DND-41 (cell line): ENCODE measurements at regions not wholly inside any gene's neighbourhood (a gene's known extent, or its start where the extent isn't known, plus 50 kb on each side); places are given as distances from the start of the nearest gene placed in this dataset.

ENCODE experiments used
- CTCF ChIP-seq: IDR thresholded peaks from 2 replicates; pipeline ENCODE4 v1.5.1; 2012; ENCODE audit warnings: borderline replicate concordance, low read length, moderate library complexity, mild to moderate bottlenecking; ENCODE audit not compliant: poor library complexity, severe bottlenecking; ENCODE audit errors: extremely low read depth
- EZH2 ChIP-seq: IDR thresholded peaks from 3 replicates; pipeline ENCODE4 v1.6.1; 2012; ENCODE audit warnings: borderline replicate concordance, low read depth, mild to moderate bottlenecking, moderate library complexity, low read length, inconsistent platforms; ENCODE audit not compliant: severe bottlenecking

GRCh38 chr5:105030153-105030552, 1467.6 kb upstream of the NUDT12 start:
- TF ChIP-seq CTCF (no peak), EZH2 (no peak)
